Endothelial cell of umbilical vein (primary cell): ENCODE measurements at regions not wholly inside any gene's neighbourhood (a gene's known extent, or its start where the extent isn't known, plus 50 kb on each side); places are given as distances from the start of the nearest gene placed in this dataset.

Source experiments
- BruUV-seq: library from RNA; stranded (reverse); fragments of 400-500 nt; replicated peaks from 2 replicates; lab custom pipeline; 2021; lab: Mats Ljungman, UMichigan
- CTCF ChIA-PET: fragments of 300-600, 350-600 bp; sonication (Branson Sonifier 250); formaldehyde crosslinking; loops from one replicate; lab custom pipeline; 2021; ENCODE audit warnings: antibody characterized with exemption, inconsistent platforms; lab: Charles Lee
- POLR2A ChIA-PET: fragments of 300-600, 350-600 bp; sonication (Branson Sonifier 250); formaldehyde crosslinking; loops from one replicate; lab custom pipeline; 2021; ENCODE audit warnings: antibody characterized with exemption, inconsistent platforms; lab: Charles Lee
- DNase-seq: peaks from one replicate; pipeline ENCODE4 v3.0.0-alpha.2; 2011; ENCODE audit warnings: low read depth, low spot score
- FAIRE-seq: peaks from 2 replicates; lab custom pipeline; 2011; peaks lifted over from hg19 to GRCh38; lab: Jason Lieb, UNC
- H2AFZ ChIP-seq: 2 replicates; pipeline ENCODE4 v1.6.0; 2012; ENCODE audit warnings: low read depth, low read length, control low read depth, inconsistent platforms
- H3K27ac ChIP-seq: 2 replicates; pipeline ENCODE4 v1.5.1; 2011; ENCODE audit warnings: low read depth, mild to moderate bottlenecking, control low read depth, low read length, moderate library complexity; ENCODE audit not compliant: insufficient read depth
- H3K27me3 ChIP-seq, 2 experiments: 2 replicates each; pipeline versions ENCODE4 v1.6.0 to v1.6.1; 2011; ENCODE audit warnings: low read length in 2 of 2, mixed read lengths in 1 of 2; ENCODE audit not compliant: control insufficient read depth in 2 of 2, insufficient read depth in 2 of 2
- H3K36me3 ChIP-seq, 2 experiments: 2 replicates in 1 of 2; 3 replicates in 1 of 2; pipeline ENCODE4 v1.5.1; 2011; ENCODE audit warnings: low read length in 2 of 2, mild to moderate bottlenecking in 1 of 2, moderate library complexity in 1 of 2; ENCODE audit not compliant: control insufficient read depth in 2 of 2, insufficient read depth in 2 of 2; ENCODE audit errors: extremely low read depth in 1 of 2
- H3K4me1 ChIP-seq: 3 replicates; pipeline ENCODE4 v1.5.1; 2011; ENCODE audit warnings: mild to moderate bottlenecking, low read length; ENCODE audit not compliant: control insufficient read depth, insufficient read depth; ENCODE audit errors: extremely low read depth
- H3K4me2 ChIP-seq: 2 replicates; pipeline ENCODE4 v1.6.1; 2011; ENCODE audit warnings: low read length, control low read depth, mixed read lengths; ENCODE audit not compliant: insufficient read depth
- H3K4me3 ChIP-seq, 3 experiments: fragments of 200-600 bp in 1 of 3; sonication (generic), shearing (Covaris generic) in 1 of 3; replicated peaks in 1 of 3; 2 replicates each; pipeline ENCODE4 v1.5.1; 2011 to 2016; ENCODE audit warnings: control low read depth in 3 of 3, low read length in 3 of 3, mild to moderate bottlenecking in 2 of 3, inconsistent platforms in 1 of 3, low read depth in 1 of 3, moderate library complexity in 1 of 3; ENCODE audit not compliant: insufficient read depth in 1 of 3
- H3K79me2 ChIP-seq: 2 replicates; pipeline ENCODE4 v1.6.0; 2012; ENCODE audit warnings: low read length, inconsistent platforms; ENCODE audit not compliant: control insufficient read depth, insufficient read depth
- H3K9ac ChIP-seq: replicated peaks from 2 replicates; pipeline ENCODE3; 2011; ENCODE audit warnings: low read length, control low read depth; ENCODE audit not compliant: insufficient read depth; ENCODE audit errors: extremely low read depth
- H3K9me1 ChIP-seq: replicated peaks from 3 replicates; pipeline ENCODE4 v1.6.0; 2011; ENCODE audit warnings: mild to moderate bottlenecking, low read length; ENCODE audit not compliant: control insufficient read depth, insufficient read depth; ENCODE audit errors: extremely low read depth
- H3K9me3 ChIP-seq: replicated peaks from 2 replicates; pipeline ENCODE4 v1.5.1; 2012; ENCODE audit warnings: low read length, inconsistent platforms; ENCODE audit not compliant: control insufficient read depth, insufficient read depth
- H4K20me1 ChIP-seq: replicated peaks from 2 replicates; pipeline ENCODE3; 2011; ENCODE audit warnings: mild to moderate bottlenecking, low read length; ENCODE audit not compliant: control insufficient read depth, insufficient read depth; ENCODE audit errors: extremely low read depth
- CTCF ChIP-seq, 2 donors: IDR thresholded peaks; 1 replicate in 1 of 2; 2 replicates in 1 of 2; pipeline ENCODE4 v1.5.1; 2011; ENCODE audit warnings: low read length in 2 of 2, mild to moderate bottlenecking in 2 of 2, moderate library complexity in 2 of 2, control low read depth in 1 of 2, inconsistent platforms in 1 of 2, low read depth in 1 of 2; ENCODE audit not compliant: insufficient read depth in 1 of 2; ENCODE audit errors: extremely low read depth in 1 of 2
- FOS ChIP-seq: IDR thresholded peaks from 2 replicates; pipeline ENCODE4 v1.6.1; 2011; ENCODE audit warnings: mild to moderate bottlenecking, low read length, moderate library complexity, borderline replicate concordance; ENCODE audit not compliant: insufficient read depth
- GATA2 ChIP-seq: IDR thresholded peaks from 2 replicates; pipeline ENCODE4 v1.7.0; 2011; ENCODE audit warnings: low read depth, mild to moderate bottlenecking, moderate library complexity, mixed read lengths, low read length; ENCODE audit not compliant: insufficient read length, insufficient read depth
- MAX ChIP-seq: IDR thresholded peaks from 2 replicates; pipeline ENCODE4 v1.6.1; 2011; ENCODE audit not compliant: insufficient read depth, insufficient read length
- MYC ChIP-seq: IDR thresholded peaks from one replicate; pipeline ENCODE4 v1.6.1; 2011; ENCODE audit warnings: mild to moderate bottlenecking, low read depth, low read length
- POLR2A ChIP-seq: IDR thresholded peaks from 2 replicates; pipeline ENCODE4 v1.6.1; 2012; ENCODE audit warnings: low read depth, mild to moderate bottlenecking, control low read depth, low read length
- dilution Hi-C: fragments of 300-500 bp; cut with MboI; formaldehyde crosslinking; loops from one replicate; pipeline ENCODE4 v1.15.0; 2019; ENCODE audit warnings: low sequenced_read_pairs; ENCODE audit not compliant: extremely low pct_ligation_motif_present
- intact Hi-C: fragments of 100-400 bp; cut with micrococcal nuclease; formaldehyde crosslinking; loops from one replicate; pipeline ENCODE4 v1.10.0; 2022

GRCh38 chr5:173791878-173792277 is 96.3 kb upstream of the CPEB4 start:
- H3K79me2 ChIP-seq, result no peaks in the 10 kb centered on the region
- no peak overlapping the region for H3K9ac ChIP-seq
- ChIA-PET CTCF (interaction anchor here (1.0 kb wide), 1 partner anchor 133 kb away, joined by 3 read pairs; no protein-coding TSS in a partner anchor), POLR2A (no interaction called here)
- no peaks in the 10 kb centered on the region for H4K20me1 ChIP-seq
- H3K4me1 ChIP-seq, result no peaks in the 10 kb centered on the region
- no peak for TF ChIP-seq GATA2
- no peak for TF ChIP-seq MYC
- no TSS peak for BruUV-seq
- no peaks in the 10 kb centered on the region for H3K9me1 ChIP-seq
- H3K4me3 ChIP-seq, result no peak overlapping the region
- H3K36me3 ChIP-seq, result no peaks in the 10 kb centered on the region
- intact Hi-C loops, result no loop called here
- FAIRE-seq, result no peak
- DNase-seq, result no peak
- H3K27ac ChIP-seq, result no peak overlapping the region
- no peaks in the 10 kb centered on the region for H3K9me3 ChIP-seq
- no peak overlapping the region for H3K4me2 ChIP-seq
- H3K27me3 ChIP-seq, result no peaks in the 10 kb centered on the region
- dilution Hi-C loops, result no loop called here
- H2AFZ ChIP-seq, result no peak overlapping the region

DNA sequence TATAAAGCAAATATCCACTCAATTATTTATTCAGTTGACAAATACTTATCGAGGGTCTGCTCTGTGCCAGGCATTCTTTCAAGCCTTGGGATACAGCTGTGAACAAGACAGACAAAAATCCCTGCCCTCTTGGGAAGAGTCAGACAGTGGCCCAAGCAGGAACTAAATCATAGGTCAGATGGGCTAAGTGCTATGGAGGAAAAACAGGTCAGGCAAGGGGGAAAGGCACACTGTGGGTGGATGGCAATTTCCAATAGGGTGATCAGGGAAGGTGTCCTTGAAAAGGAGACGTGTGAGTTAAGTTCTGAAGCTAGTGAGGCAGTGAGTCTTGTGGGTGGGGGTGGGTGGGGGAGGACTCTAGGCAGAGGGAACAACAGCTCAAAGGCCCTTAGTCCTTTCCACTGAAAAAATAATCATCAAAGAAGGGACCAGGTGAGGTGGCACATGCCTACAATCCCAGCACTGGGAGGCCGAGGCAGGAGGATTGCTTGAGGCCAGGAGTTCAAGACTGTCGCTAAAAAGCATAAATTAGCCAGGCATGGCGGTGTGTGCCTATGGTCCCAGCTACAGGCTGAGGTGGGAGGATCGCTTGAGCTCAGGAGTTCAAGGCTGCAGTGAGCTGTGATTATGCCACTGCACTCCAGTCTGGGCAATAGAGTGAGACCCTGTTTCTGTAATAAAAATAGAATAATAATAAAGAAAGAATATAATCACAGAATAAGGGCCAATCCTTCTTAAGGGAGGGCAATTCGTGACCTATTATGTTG is 95.2 kb upstream of the CPEB4 start:
- POLR2A ChIA-PET, result no interaction called here
- DNase-seq (no peak), FAIRE-seq (no peak)
- dilution Hi-C loops (no loop called here), intact Hi-C loops (no loop called here)
- no TSS peak for BruUV-seq
- Histone ChIP-seq H3K79me2 (no peaks in the 10 kb centered on the region), H3K4me1 (no peaks in the 10 kb centered on the region), H3K9ac (no peak overlapping the region), H3K4me2 (no peak overlapping the region), H3K27me3 (no peaks in the 10 kb centered on the region), H3K9me1 (no peaks in the 10 kb centered on the region), H3K4me3 (no peak overlapping the region), H3K36me3 (no peaks in the 10 kb centered on the region), H3K27ac (no peak overlapping the region), H4K20me1 (no peaks in the 10 kb centered on the region), H3K9me3 (no peaks in the 10 kb centered on the region), H2AFZ (no peak overlapping the region)
- CTCF ChIA-PET, result no interaction called here
- TF ChIP-seq POLR2A (no peak), GATA2 (no peak), MAX (no peak), FOS (no peak), CTCF (IDR thresholded peaks at IDR 0.05; ENCODE audit: extremely low read depth in 1 of 2, insufficient read depth in 1 of 2, low read depth in 1 of 2, low read length in 2 of 2) (no peak)
